ENCODE measurements at regions not wholly inside any gene's neighbourhood (a gene's known extent, or its start where the extent isn't known, plus 50 kb on each side); places are given as distances from the start of the nearest gene placed in this dataset.

GRCh38 chr6:74598462-74599393 lies 607.1 kb downstream of the COL12A1 start (continued):
- no peak for TF ChIP-seq RERE (CRISPR knock-in tag; IDR thresholded peaks at IDR 0.05; ENCODE audit: borderline replicate concordance)

- Histone ChIP-seq H3K79me2 (ENCODE audit: control insufficient read depth, insufficient read depth, low read length) (no peaks in the 10 kb centered on the region), H3K4me3 (no peak overlapping the region), H2AFZ (ENCODE audit: low read depth, low read length) (no peak overlapping the region), H3K4me1 (replicated peaks in 1 of 2; ENCODE audit: control insufficient read depth in 2 of 2, insufficient read depth in 2 of 2, low read length in 2 of 2) (no peaks in the 10 kb centered on the region), H4K20me1 (replicated peaks; ENCODE audit: control insufficient read depth, insufficient read depth, low read length) (no peaks in the 10 kb centered on the region), H3K27ac (ENCODE audit: extremely low read depth, low read depth, low read length) (no peak overlapping the region), H3K9me1 (ENCODE audit: control insufficient read depth, insufficient read depth, low read length) (no peaks in the 10 kb centered on the region), H3K36me3 (ENCODE audit: control insufficient read depth, insufficient read depth, low read length) (no peaks in the 10 kb centered on the region), H3K9ac (ENCODE audit: insufficient read depth in 1 of 2, low read depth in 2 of 2, low read length in 2 of 2) (no peak overlapping the region), H3K9me3 (replicated peaks; ENCODE audit: control insufficient read depth, insufficient read depth, low read depth, low read length) (no peaks in the 10 kb centered on the region), H3K4me2 (ENCODE audit: insufficient read depth, low read length) (no peak overlapping the region), H3K27me3 (ENCODE audit: control insufficient read depth in 2 of 2, insufficient read depth in 2 of 2, low read length in 2 of 2) (no peaks in the 10 kb centered on the region)
- POLR2A ChIA-PET: no interaction called here
- no peak for FAIRE-seq
- no peak for ATAC-seq
- WGBS (ENCODE audit: insufficient coverage, low coverage, missing lambda C conversion rate): 0% methylated on average over 1 of the region's 1 CpG
- no TSS peak for BruUV-seq (replicated peaks)
- CTCF ChIA-PET (ENCODE audit: low intra/inter-chr PET ratio): no interaction called here
- intact Hi-C loops (cut with micrococcal nuclease): no loop called here
- DNase-seq (ENCODE audit: extremely low read depth in 1 of 4, low spot score in 3 of 4): no peak
- in situ Hi-C loops (cut with MboI): no loop called here
- TF ChIP-seq RNF219 (CRISPR knock-in tag; IDR thresholded peaks at IDR 0.05) (no peak), SRSF9 (IDR thresholded peaks at IDR 0.05; ENCODE audit: borderline replicate concordance, low read depth, low read length) (no peak), SETDB1 (IDR thresholded peaks at IDR 0.05; ENCODE audit: low read length) (no peak), ZNF444 (CRISPR knock-in tag; IDR thresholded peaks at IDR 0.05) (no peak), ARID1B (IDR thresholded peaks at IDR 0.05) (no peak), FOSL1 (tag; conservative IDR thresholded peaks at IDR 0.05) (no peak), YBX1 (IDR thresholded peaks at IDR 0.05) (no peak), ZNF830 (CRISPR knock-in tag; IDR thresholded peaks at IDR 0.05) (no peak), RCOR1 (IDR thresholded peaks at IDR 0.05; ENCODE audit: borderline replicate concordance in 1 of 2, low read depth in 2 of 2, low read length in 2 of 2) (no peak), FOXK1 (CRISPR knock-in tag; IDR thresholded peaks at IDR 0.05; ENCODE audit: borderline replicate concordance) (no peak), KAT2B (IDR thresholded peaks at IDR 0.05; ENCODE audit: low read depth, low read length) (no peak)
Measured at GRCh38 chr6:74597840-74598239, 608.0 kb downstream of the COL12A1 start.

Measured in K562 (cell line).